ES-I3 (cell line): ENCODE measurements at regions not wholly inside any gene's neighbourhood (a gene's known extent, or its start where the extent isn't known, plus 50 kb on each side); places are given as distances from the start of the nearest gene placed in this dataset.

Experiments used
- H3K36me3 ChIP-seq: 2 replicates; pipeline ENCODE4 v1.6.1; 2013; ENCODE audit warnings: mild to moderate bottlenecking, low read length, control low read depth, moderate library complexity; ENCODE audit not compliant: insufficient read depth
- H3K4me1 ChIP-seq: 2 replicates; pipeline ENCODE4 v1.6.1; 2013; ENCODE audit warnings: mild to moderate bottlenecking, control low read depth, low read length; ENCODE audit not compliant: insufficient read depth
- H3K9ac ChIP-seq: 2 replicates; pipeline ENCODE4 v1.6.1; 2013; ENCODE audit warnings: low read depth, mild to moderate bottlenecking, low read length, moderate library complexity
- H3K9me3 ChIP-seq: 2 replicates; pipeline ENCODE4 v1.6.1; 2013; ENCODE audit warnings: mild to moderate bottlenecking, low read length, moderate library complexity; ENCODE audit not compliant: control insufficient read depth, insufficient read depth

GRCh38 chr3:177317247-177317646 is 120.0 kb upstream of the TBL1XR1 start:
- Histone ChIP-seq H3K9me3 (peaks cover under 1% of the 10 kb centered on the region; the same call in 1 of the 2 replicates), H3K4me1 (no peaks in the 10 kb centered on the region; the same call in 1 of the 2 replicates), H3K36me3 (no peaks in the 10 kb centered on the region), H3K9ac (no peak overlapping the region)

GRCh38 chr3:177318559-177318958 is 121.3 kb upstream of the TBL1XR1 start:
- no peak overlapping the region for H3K9ac ChIP-seq

GRCh38 chr3:177320765-177321247 is 123.5 kb upstream of the TBL1XR1 start:
- no peak overlapping the region for H3K9ac ChIP-seq
- no peaks in the 10 kb centered on the region for H3K9me3 ChIP-seq
- H3K36me3 ChIP-seq, result no peaks in the 10 kb centered on the region
- H3K4me1 ChIP-seq, result no peaks in the 10 kb centered on the region; the same call in 1 of the 2 replicates

More at GRCh38 chr3:177318559-177318958, 121.3 kb upstream of the TBL1XR1 start:
- Histone ChIP-seq H3K4me1 (no peaks in the 10 kb centered on the region; the same call in 1 of the 2 replicates), H3K36me3 (no peaks in the 10 kb centered on the region), H3K9me3 (no peaks in the 10 kb centered on the region)

- Histone ChIP-seq H3K4me1 (no peaks in the 10 kb centered on the region; the same call in 1 of the 2 replicates), H3K9ac (no peak overlapping the region), H3K9me3 (no peaks in the 10 kb centered on the region), H3K36me3 (no peaks in the 10 kb centered on the region)
Observed at GRCh38 chr3:177321819-177322218, 124.5 kb upstream of the TBL1XR1 start.

- Histone ChIP-seq H3K4me1 (no peaks in the 10 kb centered on the region; the same call in 1 of the 2 replicates), H3K9ac (no peak overlapping the region), H3K36me3 (no peaks in the 10 kb centered on the region), H3K9me3 (no peaks in the 10 kb centered on the region)
Observed at GRCh38 chr3:177322881-177323280, 125.6 kb upstream of the TBL1XR1 start.

GRCh38 chr3:177329854-177330253 is 132.6 kb upstream of the TBL1XR1 start:
- Histone ChIP-seq H3K4me1 (no peaks in the 10 kb centered on the region), H3K9ac (no peak overlapping the region), H3K9me3 (no peaks in the 10 kb centered on the region), H3K36me3 (no peaks in the 10 kb centered on the region)

GRCh38 chr3:177330779-177331178 is 133.5 kb upstream of the TBL1XR1 start:
- Histone ChIP-seq H3K9me3 (no peaks in the 10 kb centered on the region), H3K9ac (no peak overlapping the region), H3K4me1 (no peaks in the 10 kb centered on the region), H3K36me3 (no peaks in the 10 kb centered on the region)

GRCh38 chr3:177331203-177331835 is 134.0 kb upstream of the TBL1XR1 start:
- Histone ChIP-seq H3K9ac (no peak overlapping the region), H3K36me3 (no peaks in the 10 kb centered on the region), H3K4me1 (no peaks in the 10 kb centered on the region), H3K9me3 (no peaks in the 10 kb centered on the region)

- Histone ChIP-seq H3K36me3 (no peaks in the 10 kb centered on the region), H3K9me3 (no peaks in the 10 kb centered on the region), H3K9ac (no peak overlapping the region), H3K4me1 (no peaks in the 10 kb centered on the region)
Observed at GRCh38 chr3:177332955-177333354, 135.7 kb upstream of the TBL1XR1 start.

- no peaks in the 10 kb centered on the region for H3K36me3 ChIP-seq
- H3K9ac ChIP-seq, result no peak overlapping the region
- H3K4me1 ChIP-seq, result no peaks in the 10 kb centered on the region; the same call in 1 of the 2 replicates
- H3K9me3 ChIP-seq, result no peaks in the 10 kb centered on the region
Observed at GRCh38 chr3:177333533-177334520, 136.5 kb upstream of the TBL1XR1 start.

GRCh38 chr3:177334803-177335202 is 137.5 kb upstream of the TBL1XR1 start:
- Histone ChIP-seq H3K9ac (no peak overlapping the region), H3K36me3 (no peaks in the 10 kb centered on the region), H3K4me1 (no peaks in the 10 kb centered on the region; the same call in 1 of the 2 replicates), H3K9me3 (no peaks in the 10 kb centered on the region)

- Histone ChIP-seq H3K9me3 (no peaks in the 10 kb centered on the region), H3K9ac (no peak overlapping the region), H3K4me1 (no peaks in the 10 kb centered on the region; the same call in 1 of the 2 replicates), H3K36me3 (no peaks in the 10 kb centered on the region)
Observed at GRCh38 chr3:177335728-177336127, 138.4 kb upstream of the TBL1XR1 start.

GRCh38 chr3:177336873-177337450 is 139.7 kb upstream of the TBL1XR1 start:
- no peaks in the 10 kb centered on the region for H3K36me3 ChIP-seq
- H3K9ac ChIP-seq, result no peak overlapping the region
- no peaks in the 10 kb centered on the region for H3K9me3 ChIP-seq
- H3K4me1 ChIP-seq, result no peaks in the 10 kb centered on the region; the same call in 1 of the 2 replicates
